CD14-positive monocyte (primary cell): ENCODE measurements at regions not wholly inside any gene's neighbourhood (a gene's known extent, or its start where the extent isn't known, plus 50 kb on each side); places are given as distances from the start of the nearest gene placed in this dataset.

Source experiments
- DNase-seq, 3 donors: peaks; one replicate each; pipeline ENCODE4 v3.0.0-alpha.2; 2011 to 2022
- H2AFZ ChIP-seq: 2 replicates; pipeline ENCODE4 v1.6.0; 2012; ENCODE audit warnings: mild to moderate bottlenecking, low read depth, low read length, inconsistent platforms; ENCODE audit not compliant: insufficient read depth, poor library complexity, severe bottlenecking
- H3K27ac ChIP-seq, 2 donors: 1 replicate in 1 of 2; 2 replicates in 1 of 2; pipeline ENCODE4 v1.5.1; 2012 to 2013; ENCODE audit warnings: low read length in 2 of 2, control low read depth in 1 of 2, inconsistent platforms in 1 of 2, low read depth in 1 of 2, mild to moderate bottlenecking in 1 of 2
- H3K27me3 ChIP-seq, 2 donors: one replicate each; pipeline versions ENCODE4 v1.6.0 to v1.6.1; 2011 to 2013; ENCODE audit warnings: low read length in 2 of 2; ENCODE audit not compliant: control insufficient read depth in 2 of 2, insufficient read depth in 2 of 2
- H3K36me3 ChIP-seq, 2 donors: replicated peaks in 1 of 2; 1 replicate in 1 of 2; 2 replicates in 1 of 2; pipeline versions ENCODE4 v1.5.1 to v1.6.1; 2012 to 2013; ENCODE audit warnings: low read length in 2 of 2, control low read depth in 1 of 2, inconsistent platforms in 1 of 2, mild to moderate bottlenecking in 1 of 2; ENCODE audit not compliant: insufficient read depth in 2 of 2, control insufficient read depth in 1 of 2
- H3K4me1 ChIP-seq, 2 donors: 1 replicate in 1 of 2; 2 replicates in 1 of 2; pipeline versions ENCODE4 v1.5.1 to v1.6.1; 2012 to 2013; ENCODE audit warnings: low read length in 2 of 2, control low read depth in 1 of 2, inconsistent platforms in 1 of 2, mild to moderate bottlenecking in 1 of 2, moderate library complexity in 1 of 2; ENCODE audit not compliant: insufficient read depth in 2 of 2, control insufficient read depth in 1 of 2
- H3K4me2 ChIP-seq: replicated peaks from 2 replicates; pipeline ENCODE3; 2012; ENCODE audit warnings: low read length, moderate library complexity, mild to moderate bottlenecking; ENCODE audit not compliant: poor library complexity, severe bottlenecking; ENCODE audit errors: extremely low read depth
- H3K4me3 ChIP-seq, 3 experiments: fragments of 200-600 bp in 1 of 3; sonication (generic) in 1 of 3; replicated peaks in 1 of 3; 1 replicate in 2 of 3; 2 replicates in 1 of 3; pipeline ENCODE4 v1.5.1; 2011 to 2013; ENCODE audit warnings: low read length in 3 of 3, mild to moderate bottlenecking in 3 of 3, control low read depth in 2 of 3, low read depth in 2 of 3, inconsistent platforms in 1 of 3, moderate library complexity in 1 of 3
- H3K79me2 ChIP-seq: 2 replicates; pipeline ENCODE4 v1.6.0; 2012; ENCODE audit warnings: mild to moderate bottlenecking, control low read depth, inconsistent platforms, low read length, moderate library complexity; ENCODE audit not compliant: insufficient read depth
- H3K9ac ChIP-seq: 2 replicates; pipeline ENCODE4 v1.6.0; 2017; ENCODE audit warnings: low read length, mild to moderate bottlenecking; ENCODE audit not compliant: insufficient read depth, poor library complexity, severe bottlenecking
- H3K9me3 ChIP-seq, 2 donors: replicated peaks in 1 of 2; 1 replicate in 1 of 2; 2 replicates in 1 of 2; pipeline versions ENCODE4 v1.5.1 to v1.6.1; 2012 to 2013; ENCODE audit warnings: low read length in 2 of 2, control low read depth in 1 of 2; ENCODE audit not compliant: control insufficient read depth in 1 of 2, insufficient read depth in 1 of 2
- H4K20me1 ChIP-seq: 2 replicates; pipeline ENCODE4 v1.6.0; 2012; ENCODE audit warnings: mild to moderate bottlenecking, low read length, control low read depth, moderate library complexity; ENCODE audit not compliant: insufficient read depth
- H3K27ac Mint-ChIP-seq, 7 donors: one replicate each; pipeline ENCODE4 v1.8.0; 2020; ENCODE audit warnings: mild to moderate bottlenecking in 7 of 7, mixed read lengths in 7 of 7, moderate library complexity in 6 of 7, inconsistent platforms in 2 of 7
- H3K27me3 Mint-ChIP-seq, 3 donors: one replicate each; pipeline ENCODE4 v1.8.0; 2021 to 2022; ENCODE audit warnings: low read depth in 3 of 3, mild to moderate bottlenecking in 3 of 3, mixed read lengths in 3 of 3, moderate library complexity in 3 of 3, inconsistent platforms in 1 of 3
- H3K36me3 Mint-ChIP-seq, 2 donors: one replicate each; pipeline ENCODE4 v1.8.0; 2020; ENCODE audit warnings: mixed read lengths in 2 of 2, inconsistent platforms in 1 of 2, mild to moderate bottlenecking in 1 of 2
- H3K4me1 Mint-ChIP-seq: one replicate; pipeline ENCODE4 v1.8.0; 2020; ENCODE audit warnings: mild to moderate bottlenecking, mixed read lengths
- H3K4me3 Mint-ChIP-seq, 2 donors: one replicate each; pipeline ENCODE4 v1.8.0; 2020; ENCODE audit warnings: mild to moderate bottlenecking in 2 of 2, mixed read lengths in 2 of 2, moderate library complexity in 1 of 2
- H3K9me3 Mint-ChIP-seq, 7 donors: one replicate each; pipeline ENCODE4 v1.8.0; 2020 to 2022; ENCODE audit warnings: mixed read lengths in 7 of 7, mild to moderate bottlenecking in 6 of 7, moderate library complexity in 6 of 7, inconsistent platforms in 2 of 7
- WGBS: methylation state at CpG from one replicate; pipeline ENCODE4 v1.1.5; 2013; ENCODE audit warnings: missing lambda C conversion rate; ENCODE audit not compliant: insufficient coverage; 5-methylcytosine and 5-hydroxymethylcytosine counted together
- intact Hi-C, 2 donors: fragments of 100-400 bp; cut with micrococcal nuclease; formaldehyde crosslinking; loops; one replicate each; pipeline versions ENCODE4 v1.15.0 to v1.15.1; 2023
- TF ChIP-seq, protein P1 (sequence below): fragments of 200-600 bp; IDR thresholded peaks from one replicate; pipeline ENCODE4 v1.8.0; 2022; ENCODE audit warnings: antibody characterized with exemption, mild to moderate bottlenecking

DNA sequence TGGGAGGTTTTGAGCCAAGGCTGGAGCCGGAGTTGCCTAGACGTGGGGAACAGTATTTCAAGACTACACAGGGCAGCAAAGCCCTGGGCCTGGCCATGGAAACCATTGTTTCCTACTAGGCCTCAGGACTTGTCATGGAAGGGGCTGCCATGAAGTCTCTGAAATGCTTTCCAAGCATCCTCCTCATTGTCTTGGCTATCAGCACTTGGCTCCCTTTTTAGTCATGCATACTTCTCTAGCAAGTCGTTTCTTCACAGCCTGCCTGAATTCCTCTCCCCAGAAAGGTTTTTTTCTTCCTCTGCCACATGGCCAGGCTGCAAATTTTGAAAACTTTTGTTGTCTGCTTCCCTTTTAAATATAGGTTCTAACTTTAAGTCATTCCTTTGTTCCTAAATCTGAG lies 406.6 kb upstream of the TMPRSS15 start:
- H3K9me3 Mint-ChIP-seq = peaks cover 0 to 15% (median 4%) of the 10 kb centered on the region in 7 donors
- Histone ChIP-seq H3K4me1 (no peaks in the 10 kb centered on the region), H3K27me3 (no peaks in the 10 kb centered on the region), H3K9ac (no peak overlapping the region), H4K20me1 (no peaks in the 10 kb centered on the region), H3K4me2 (no peak overlapping the region), H3K4me3 (no peak overlapping the region), H3K27ac (no peak overlapping the region), H3K9me3 (peaks cover 11 to 27% of the 10 kb centered on the region in 2 donors), H2AFZ (no peak overlapping the region), H3K79me2 (no peaks in the 10 kb centered on the region), H3K36me3 (no peaks in the 10 kb centered on the region)
- no peaks in the 10 kb centered on the region for H3K4me1 Mint-ChIP-seq
- TF ChIP-seq, protein P1, sequence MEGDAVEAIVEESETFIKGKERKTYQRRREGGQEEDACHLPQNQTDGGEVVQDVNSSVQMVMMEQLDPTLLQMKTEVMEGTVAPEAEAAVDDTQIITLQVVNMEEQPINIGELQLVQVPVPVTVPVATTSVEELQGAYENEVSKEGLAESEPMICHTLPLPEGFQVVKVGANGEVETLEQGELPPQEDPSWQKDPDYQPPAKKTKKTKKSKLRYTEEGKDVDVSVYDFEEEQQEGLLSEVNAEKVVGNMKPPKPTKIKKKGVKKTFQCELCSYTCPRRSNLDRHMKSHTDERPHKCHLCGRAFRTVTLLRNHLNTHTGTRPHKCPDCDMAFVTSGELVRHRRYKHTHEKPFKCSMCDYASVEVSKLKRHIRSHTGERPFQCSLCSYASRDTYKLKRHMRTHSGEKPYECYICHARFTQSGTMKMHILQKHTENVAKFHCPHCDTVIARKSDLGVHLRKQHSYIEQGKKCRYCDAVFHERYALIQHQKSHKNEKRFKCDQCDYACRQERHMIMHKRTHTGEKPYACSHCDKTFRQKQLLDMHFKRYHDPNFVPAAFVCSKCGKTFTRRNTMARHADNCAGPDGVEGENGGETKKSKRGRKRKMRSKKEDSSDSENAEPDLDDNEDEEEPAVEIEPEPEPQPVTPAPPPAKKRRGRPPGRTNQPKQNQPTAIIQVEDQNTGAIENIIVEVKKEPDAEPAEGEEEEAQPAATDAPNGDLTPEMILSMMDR = no peak
- WGBS = 100% methylated on average over 2 of the region's 3 CpGs
- no peak overlapping the region for H3K27ac Mint-ChIP-seq
- DNase-seq = no peak
- no peaks in the 10 kb centered on the region for H3K27me3 Mint-ChIP-seq
- intact Hi-C loops = no loop called here
- no peaks in the 10 kb centered on the region for H3K36me3 Mint-ChIP-seq
- no peak overlapping the region for H3K4me3 Mint-ChIP-seq

DNA sequence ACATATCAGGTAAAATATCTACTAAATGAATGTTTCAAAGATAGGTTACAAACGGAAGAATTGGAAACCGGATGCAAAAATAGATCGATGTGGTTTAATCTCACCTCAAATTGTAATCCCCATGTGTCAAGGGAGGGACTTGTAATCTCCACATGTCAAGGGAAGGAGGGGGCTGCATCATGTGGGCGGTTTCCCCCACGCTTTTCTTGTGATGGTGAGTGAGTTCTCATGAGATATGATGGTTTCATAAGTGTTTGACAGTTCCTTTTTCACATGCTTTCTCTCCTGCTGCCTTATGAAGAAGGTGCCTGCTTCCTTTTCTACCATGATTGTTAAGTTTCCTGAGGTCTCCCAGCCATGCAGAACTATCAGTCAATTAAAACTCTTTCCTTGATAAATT lies 408.7 kb upstream of the TMPRSS15 start:
- Mint-ChIP-seq H3K4me1 (no peaks in the 10 kb centered on the region), H3K27ac (no peak overlapping the region), H3K9me3 (peaks cover 0 to 15% (median 3%) of the 10 kb centered on the region in 7 donors), H3K4me3 (no peak overlapping the region), H3K27me3 (no peaks in the 10 kb centered on the region), H3K36me3 (no peaks in the 10 kb centered on the region)
- Histone ChIP-seq H2AFZ (no peak overlapping the region), H3K4me3 (no peak overlapping the region), H3K4me1 (no peaks in the 10 kb centered on the region), H3K9ac (no peak overlapping the region), H3K36me3 (no peaks in the 10 kb centered on the region), H3K4me2 (no peak overlapping the region), H3K9me3 (peaks cover 11 to 27% of the 10 kb centered on the region in 2 donors), H4K20me1 (no peaks in the 10 kb centered on the region), H3K27ac (no peak overlapping the region), H3K27me3 (no peaks in the 10 kb centered on the region), H3K79me2 (no peaks in the 10 kb centered on the region)
- TF ChIP-seq, protein P1 = no peak
- DNase-seq = no peak
- intact Hi-C loops = no loop called here
- no CpG with 5 or more reads among the region's 5 CpGs for WGBS
